GM12878 (cell line): ENCODE measurements at regions not wholly inside any gene's neighbourhood (a gene's known extent, or its start where the extent isn't known, plus 50 kb on each side); places are given as distances from the start of the nearest gene placed in this dataset.

ENCODE experiments used
- ATAC-seq: fragments of 200-7000 bp; cut with Tn5 transposase; 3 replicates; pipeline ENCODE4 v1.9.1; 2020; ENCODE audit warnings: mild to moderate bottlenecking, moderate library complexity
- BruUV-seq: library from RNA; stranded (reverse); fragments of 400-500 nt; replicated peaks from 2 replicates; lab custom pipeline; 2021; lab: Mats Ljungman, UMichigan
- CTCF ChIA-PET: fragments of 300-600 bp; sonication (Branson Sonifier 250); formaldehyde crosslinking; extraction: SDS; loops from one replicate; lab custom pipeline; 2021; ENCODE audit warnings: inconsistent platforms; lab: Yijun Ruan, JAX
- POLR2A ChIA-PET: fragments of 350-600 bp; formaldehyde crosslinking; extraction: SDS; loops from one replicate; lab custom pipeline; 2021; ENCODE audit warnings: inconsistent platforms; lab: Charles Lee
- RAD21 ChIA-PET: fragments of 300-600 bp; sonication (Branson Sonifier 250); formaldehyde crosslinking; loops from one replicate; lab custom pipeline; 2023; ENCODE audit warnings: antibody characterized with exemption; ENCODE audit not compliant: unreplicated experiment; lab: Charles Lee
- SMC1A ChIA-PET: fragments of 300-600 bp; sonication (Branson Sonifier 250); formaldehyde crosslinking; loops from one replicate; lab custom pipeline; 2023; ENCODE audit not compliant: unreplicated experiment, uncharacterized antibody; lab: Charles Lee
- DNase-seq: peaks from one replicate; pipeline ENCODE4 v3.0.0-alpha.2; 2011; ENCODE audit warnings: low read depth, low spot score
- FAIRE-seq: peaks from 3 replicates; lab custom pipeline; 2011; peaks lifted over from hg19 to GRCh38; lab: Jason Lieb, UNC
- H2AFZ ChIP-seq: 2 replicates; pipeline ENCODE4 v1.6.0; 2011; ENCODE audit warnings: low read depth, low read length, control low read depth; ENCODE audit not compliant: control insufficient read depth
- H3K27ac ChIP-seq: 2 replicates; pipeline ENCODE4 v1.5.1; 2011; ENCODE audit warnings: control low read depth; ENCODE audit not compliant: control insufficient read depth, insufficient read depth
- H3K27me3 ChIP-seq, 2 experiments: replicated peaks in 1 of 2; 2 replicates each; pipeline versions ENCODE4 v1.6.0 to v1.6.1; 2011; ENCODE audit warnings: low read length in 1 of 2; ENCODE audit not compliant: control insufficient read depth in 2 of 2, insufficient read depth in 2 of 2
- H3K36me3 ChIP-seq, 2 experiments: 2 replicates each; pipeline ENCODE4 v1.5.1; 2011; ENCODE audit warnings: low read length in 1 of 2; ENCODE audit not compliant: control insufficient read depth in 2 of 2, insufficient read depth in 2 of 2
- H3K4me1 ChIP-seq: 2 replicates; pipeline ENCODE4 v1.6.1; 2011; ENCODE audit warnings: mild to moderate bottlenecking, low read length, moderate library complexity, mixed read lengths; ENCODE audit not compliant: control insufficient read depth, insufficient read depth
- H3K4me2 ChIP-seq: 2 replicates; pipeline ENCODE4 v1.6.0; 2011; ENCODE audit warnings: control low read depth; ENCODE audit not compliant: control insufficient read depth, insufficient read depth
- H3K4me3 ChIP-seq: fragments of 200-600 bp; sonication (generic); 2 replicates; pipeline ENCODE4 v1.5.1; 2016
- H3K79me2 ChIP-seq: 2 replicates; pipeline ENCODE4 v1.6.0; 2011; ENCODE audit warnings: low read length; ENCODE audit not compliant: control insufficient read depth, insufficient read depth
- H3K9ac ChIP-seq: 2 replicates; pipeline ENCODE4 v1.8.0; 2011; ENCODE audit warnings: low read length, control low read depth, mixed read lengths; ENCODE audit not compliant: control insufficient read depth, insufficient read depth
- H3K9me3 ChIP-seq: replicated peaks from 3 replicates; pipeline ENCODE4 v1.5.1; 2011; ENCODE audit warnings: mild to moderate bottlenecking, low read length; ENCODE audit not compliant: control insufficient read depth, insufficient read depth
- H4K20me1 ChIP-seq: 2 replicates; pipeline ENCODE4 v1.6.0; 2011; ENCODE audit not compliant: control insufficient read depth, insufficient read depth
- ATF7 ChIP-seq: fragments of 450-650 bp; IDR thresholded peaks from 2 replicates; pipeline ENCODE4 v1.6.1; 2016; ENCODE audit warnings: low read depth, mild to moderate bottlenecking
- BHLHE40 ChIP-seq, 2 experiments: fragments of 450-650 bp in 1 of 2; IDR thresholded peaks; 2 replicates each; pipeline ENCODE4 v1.6.1; 2011 to 2017; ENCODE audit warnings: low read depth in 2 of 2, borderline replicate concordance in 1 of 2, improper control_type of control experiment in 1 of 2, low read length in 1 of 2, mild to moderate bottlenecking in 1 of 2
- BRCA1 ChIP-seq: IDR thresholded peaks from 2 replicates; pipeline ENCODE4 v1.6.1; 2011; ENCODE audit warnings: low read depth, low read length, improper control_type of control experiment
- CHD2 ChIP-seq: IDR thresholded peaks from 2 replicates; pipeline ENCODE4 v1.6.1; 2011; ENCODE audit warnings: low read depth, low read length, improper control_type of control experiment, borderline replicate concordance
- CHD4 ChIP-seq: fragments of 200-600 bp; sonication (generic); IDR thresholded peaks from 2 replicates; pipeline ENCODE4 v1.6.1; 2016; ENCODE audit warnings: mild to moderate bottlenecking
- GABPA ChIP-seq: IDR thresholded peaks from 2 replicates; pipeline ENCODE4 v1.6.1; 2014; ENCODE audit warnings: antibody characterized with exemption, low read depth, mild to moderate bottlenecking, inconsistent platforms
- POLR2A ChIP-seq: IDR thresholded peaks from 2 replicates; pipeline ENCODE4 v1.6.1; 2011; ENCODE audit warnings: low read depth, mild to moderate bottlenecking, low read length
- POLR2AphosphoS2 ChIP-seq: IDR thresholded peaks from 2 replicates; pipeline ENCODE4 v1.6.1; 2011; ENCODE audit warnings: low read depth, mild to moderate bottlenecking, low read length, improper control_type of control experiment, moderate library complexity
- RBBP5 ChIP-seq: fragments of 200-600 bp; sonication (generic); conservative IDR thresholded peaks from 2 replicates; pipeline ENCODE4 v1.6.1; 2016
- SPI1 ChIP-seq: IDR thresholded peaks from 2 replicates; pipeline ENCODE4 v1.6.1; 2011; ENCODE audit warnings: low read depth, mild to moderate bottlenecking, low read length, moderate library complexity, borderline replicate concordance; ENCODE audit not compliant: insufficient read depth
- ZBED1 ChIP-seq: IDR thresholded peaks from 2 replicates; pipeline ENCODE4 v1.6.1; 2016; ENCODE audit warnings: borderline replicate concordance
- WGBS: methylation state at CpG from one replicate; pipeline ENCODE4 v1.1.6; 2016; ENCODE audit warnings: low lambda C conversion rate; ENCODE audit not compliant: insufficient replicate concordance, insufficient coverage; ENCODE audit errors: missing lambda C conversion rate; 5-methylcytosine and 5-hydroxymethylcytosine counted together
- in situ Hi-C: fragments of 300-500 bp; cut with MboI; formaldehyde crosslinking; loops from 9 replicates; pipeline ENCODE4 v1.14.3; 2018; ENCODE audit warnings: mixed read lengths
- intact Hi-C: fragments of 100-400 bp; cut with micrococcal nuclease; formaldehyde crosslinking; loops from one replicate; pipeline ENCODE4 v1.14.2; 2022; ENCODE audit not compliant: unreplicated experiment
- TF ChIP-seq, protein P1 (sequence below): fragments of 450-650 bp; IDR thresholded peaks from 2 replicates; pipeline ENCODE4 v1.6.1; 2017; ENCODE audit warnings: antibody characterized with exemption, mild to moderate bottlenecking, moderate library complexity
- TF ChIP-seq, protein P2 (sequence below): IDR thresholded peaks from 2 replicates; pipeline ENCODE4 v1.6.1; 2011; ENCODE audit warnings: low read depth, mild to moderate bottlenecking, low read length, moderate library complexity, borderline replicate concordance; ENCODE audit errors: extremely low read depth
- TF ChIP-seq, protein P3 (sequence below): fragments of 450-650 bp; IDR thresholded peaks from 2 replicates; pipeline ENCODE4 v1.6.1; 2016; ENCODE audit warnings: mild to moderate bottlenecking, moderate library complexity, borderline replicate concordance
- TF ChIP-seq, protein P4 (sequence below): IDR thresholded peaks from 2 replicates; pipeline ENCODE4 v1.6.1; 2011; ENCODE audit warnings: low read depth, low read length, improper control_type of control experiment, borderline replicate concordance

DNA sequence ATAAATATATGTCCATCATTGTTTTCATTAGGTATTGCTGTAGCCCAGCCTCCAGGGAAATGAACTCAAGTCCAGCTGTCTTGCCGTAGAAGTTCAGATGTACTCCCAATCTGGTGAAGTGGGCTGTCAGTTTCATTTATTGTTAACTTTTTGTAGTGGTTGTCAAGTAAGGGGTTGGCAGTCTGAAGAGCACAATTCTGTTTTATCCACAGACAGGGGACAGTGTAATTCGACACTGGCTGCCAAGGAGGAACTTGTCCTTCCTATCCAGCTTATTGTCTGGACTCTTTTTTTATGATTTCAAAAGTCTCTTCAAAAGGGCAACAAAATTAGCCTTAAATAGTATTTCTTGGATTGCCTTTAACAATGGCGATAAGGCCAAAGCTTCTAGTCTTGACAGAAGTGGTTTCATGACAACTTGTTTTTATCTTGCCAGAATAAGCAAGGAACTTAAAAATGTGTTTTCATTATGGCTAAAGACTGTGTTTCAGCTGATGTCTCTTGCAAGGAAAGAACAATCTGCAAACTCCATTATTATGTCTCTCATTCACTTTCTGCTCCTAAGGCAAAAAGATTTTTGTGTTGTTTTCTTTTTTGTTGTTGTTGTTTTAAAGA, 73.9 kb upstream of the TANC2 start:
- in situ Hi-C loops (no loop called here), intact Hi-C loops (no loop called here)
- H3K79me2 ChIP-seq = no peaks in the 10 kb centered on the region
- no peak for ATAC-seq
- no peak overlapping the region for H3K9ac ChIP-seq
- DNase-seq = no peak
- POLR2A ChIA-PET = no interaction called here
- RAD21 ChIA-PET = no interaction called here
- FAIRE-seq = no peak
- TF ChIP-seq, protein P1, sequence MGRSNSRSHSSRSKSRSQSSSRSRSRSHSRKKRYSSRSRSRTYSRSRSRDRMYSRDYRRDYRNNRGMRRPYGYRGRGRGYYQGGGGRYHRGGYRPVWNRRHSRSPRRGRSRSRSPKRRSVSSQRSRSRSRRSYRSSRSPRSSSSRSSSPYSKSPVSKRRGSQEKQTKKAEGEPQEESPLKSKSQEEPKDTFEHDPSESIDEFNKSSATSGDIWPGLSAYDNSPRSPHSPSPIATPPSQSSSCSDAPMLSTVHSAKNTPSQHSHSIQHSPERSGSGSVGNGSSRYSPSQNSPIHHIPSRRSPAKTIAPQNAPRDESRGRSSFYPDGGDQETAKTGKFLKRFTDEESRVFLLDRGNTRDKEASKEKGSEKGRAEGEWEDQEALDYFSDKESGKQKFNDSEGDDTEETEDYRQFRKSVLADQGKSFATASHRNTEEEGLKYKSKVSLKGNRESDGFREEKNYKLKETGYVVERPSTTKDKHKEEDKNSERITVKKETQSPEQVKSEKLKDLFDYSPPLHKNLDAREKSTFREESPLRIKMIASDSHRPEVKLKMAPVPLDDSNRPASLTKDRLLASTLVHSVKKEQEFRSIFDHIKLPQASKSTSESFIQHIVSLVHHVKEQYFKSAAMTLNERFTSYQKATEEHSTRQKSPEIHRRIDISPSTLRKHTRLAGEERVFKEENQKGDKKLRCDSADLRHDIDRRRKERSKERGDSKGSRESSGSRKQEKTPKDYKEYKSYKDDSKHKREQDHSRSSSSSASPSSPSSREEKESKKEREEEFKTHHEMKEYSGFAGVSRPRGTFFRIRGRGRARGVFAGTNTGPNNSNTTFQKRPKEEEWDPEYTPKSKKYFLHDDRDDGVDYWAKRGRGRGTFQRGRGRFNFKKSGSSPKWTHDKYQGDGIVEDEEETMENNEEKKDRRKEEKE = no peak
- TF ChIP-seq CHD4 (no peak), ZBED1 (no peak), CHD2 (no peak), BRCA1 (no peak), RBBP5 (no peak), POLR2A (no peak), GABPA (no peak), SPI1 (no peak), ATF7 (no peak), POLR2AphosphoS2 (no peak), BHLHE40 (IDR thresholded peaks at IDR 0.05; ENCODE audit: borderline replicate concordance in 1 of 2, low read depth in 2 of 2, low read length in 1 of 2) (no peak)
- TF ChIP-seq, protein P2, sequence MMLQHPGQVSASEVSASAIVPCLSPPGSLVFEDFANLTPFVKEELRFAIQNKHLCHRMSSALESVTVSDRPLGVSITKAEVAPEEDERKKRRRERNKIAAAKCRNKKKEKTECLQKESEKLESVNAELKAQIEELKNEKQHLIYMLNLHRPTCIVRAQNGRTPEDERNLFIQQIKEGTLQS = no peak
- TF ChIP-seq, protein P3, sequence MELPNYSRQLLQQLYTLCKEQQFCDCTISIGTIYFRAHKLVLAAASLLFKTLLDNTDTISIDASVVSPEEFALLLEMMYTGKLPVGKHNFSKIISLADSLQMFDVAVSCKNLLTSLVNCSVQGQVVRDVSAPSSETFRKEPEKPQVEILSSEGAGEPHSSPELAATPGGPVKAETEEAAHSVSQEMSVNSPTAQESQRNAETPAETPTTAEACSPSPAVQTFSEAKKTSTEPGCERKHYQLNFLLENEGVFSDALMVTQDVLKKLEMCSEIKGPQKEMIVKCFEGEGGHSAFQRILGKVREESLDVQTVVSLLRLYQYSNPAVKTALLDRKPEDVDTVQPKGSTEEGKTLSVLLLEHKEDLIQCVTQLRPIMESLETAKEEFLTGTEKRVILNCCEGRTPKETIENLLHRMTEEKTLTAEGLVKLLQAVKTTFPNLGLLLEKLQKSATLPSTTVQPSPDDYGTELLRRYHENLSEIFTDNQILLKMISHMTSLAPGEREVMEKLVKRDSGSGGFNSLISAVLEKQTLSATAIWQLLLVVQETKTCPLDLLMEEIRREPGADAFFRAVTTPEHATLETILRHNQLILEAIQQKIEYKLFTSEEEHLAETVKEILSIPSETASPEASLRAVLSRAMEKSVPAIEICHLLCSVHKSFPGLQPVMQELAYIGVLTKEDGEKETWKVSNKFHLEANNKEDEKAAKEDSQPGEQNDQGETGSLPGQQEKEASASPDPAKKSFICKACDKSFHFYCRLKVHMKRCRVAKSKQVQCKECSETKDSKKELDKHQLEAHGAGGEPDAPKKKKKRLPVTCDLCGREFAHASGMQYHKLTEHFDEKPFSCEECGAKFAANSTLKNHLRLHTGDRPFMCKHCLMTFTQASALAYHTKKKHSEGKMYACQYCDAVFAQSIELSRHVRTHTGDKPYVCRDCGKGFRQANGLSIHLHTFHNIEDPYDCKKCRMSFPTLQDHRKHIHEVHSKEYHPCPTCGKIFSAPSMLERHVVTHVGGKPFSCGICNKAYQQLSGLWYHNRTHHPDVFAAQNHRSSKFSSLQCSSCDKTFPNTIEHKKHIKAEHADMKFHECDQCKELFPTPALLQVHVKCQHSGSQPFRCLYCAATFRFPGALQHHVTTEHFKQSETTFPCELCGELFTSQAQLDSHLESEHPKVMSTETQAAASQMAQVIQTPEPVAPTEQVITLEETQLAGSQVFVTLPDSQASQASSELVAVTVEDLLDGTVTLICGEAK = no peak
- TF ChIP-seq, protein P4, sequence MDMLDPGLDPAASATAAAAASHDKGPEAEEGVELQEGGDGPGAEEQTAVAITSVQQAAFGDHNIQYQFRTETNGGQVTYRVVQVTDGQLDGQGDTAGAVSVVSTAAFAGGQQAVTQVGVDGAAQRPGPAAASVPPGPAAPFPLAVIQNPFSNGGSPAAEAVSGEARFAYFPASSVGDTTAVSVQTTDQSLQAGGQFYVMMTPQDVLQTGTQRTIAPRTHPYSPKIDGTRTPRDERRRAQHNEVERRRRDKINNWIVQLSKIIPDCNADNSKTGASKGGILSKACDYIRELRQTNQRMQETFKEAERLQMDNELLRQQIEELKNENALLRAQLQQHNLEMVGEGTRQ = no peak
- CTCF ChIA-PET = interaction anchor here (1.1 kb wide), 1 partner anchor 15 kb away, joined by 4 read pairs; no protein-coding TSS in a partner anchor
- no peak overlapping the region for H3K4me3 ChIP-seq
- H2AFZ ChIP-seq = no peak overlapping the region
- H3K4me2 ChIP-seq = no peak overlapping the region
- no peak overlapping the region for H3K27ac ChIP-seq
- no TSS peak for BruUV-seq
- no peaks in the 10 kb centered on the region for H3K9me3 ChIP-seq
- H3K36me3 ChIP-seq = no peaks in the 10 kb centered on the region
- WGBS = 41% methylated on average over 3 of the region's 3 CpGs
- peaks cover 2% of the 10 kb centered on the region in 2 experiments; a peak in 1 of 4 replicates for H3K27me3 ChIP-seq
- no peaks in the 10 kb centered on the region; the same call in 1 of the 2 replicates for H4K20me1 ChIP-seq
- H3K4me1 ChIP-seq = no peaks in the 10 kb centered on the region
- SMC1A ChIA-PET = no interaction called here
